Lower leg skin (tissue), 3 donors: ENCODE measurements at regions not wholly inside any gene's neighbourhood (a gene's known extent, or its start where the extent isn't known, plus 50 kb on each side); places are given as distances from the start of the nearest gene placed in this dataset.

Source experiments
- CTCF ChIP-seq, 3 donors: fragments of 450-650 bp; IDR thresholded peaks; one replicate each; pipeline ENCODE4 v1.5.1; 2016; ENCODE audit warnings: antibody characterized with exemption in 3 of 3, mild to moderate bottlenecking in 3 of 3, moderate library complexity in 2 of 3
- POLR2A ChIP-seq, 2 donors: fragments of 450-650 bp; IDR thresholded peaks; one replicate each; pipeline ENCODE4 v1.6.1; 2016 to 2017; ENCODE audit warnings: antibody characterized with exemption in 2 of 2, mild to moderate bottlenecking in 1 of 2, moderate library complexity in 1 of 2

- TF ChIP-seq CTCF (IDR thresholded peaks at IDR 0.05) = no peak
- TF ChIP-seq POLR2A (IDR thresholded peaks at IDR 0.05) = no peak
These were observed 167.0 kb downstream of the COG6 start for GRCh38 chr13:39822437-39822836.
